Jurkat, Clone E6-1 (cell line): ENCODE measurements at regions not wholly inside any gene's neighbourhood (a gene's known extent, or its start where the extent isn't known, plus 50 kb on each side); places are given as distances from the start of the nearest gene placed in this dataset.
"Not testable (repeated sequence)": the region's sequence is repeated elsewhere in the genome, so short reads cannot be mapped to it uniquely, and the experiment has no call there.

ENCODE experiments used
- DNase-seq: peaks from one replicate; pipeline ENCODE4 v3.0.0-alpha.2; 2011; ENCODE audit warnings: low read depth, low spot score
- H3K4me3 ChIP-seq: 2 replicates; pipeline ENCODE4 v1.5.1; 2011; ENCODE audit warnings: mild to moderate bottlenecking, low read length, control low read depth, moderate library complexity

DNA sequence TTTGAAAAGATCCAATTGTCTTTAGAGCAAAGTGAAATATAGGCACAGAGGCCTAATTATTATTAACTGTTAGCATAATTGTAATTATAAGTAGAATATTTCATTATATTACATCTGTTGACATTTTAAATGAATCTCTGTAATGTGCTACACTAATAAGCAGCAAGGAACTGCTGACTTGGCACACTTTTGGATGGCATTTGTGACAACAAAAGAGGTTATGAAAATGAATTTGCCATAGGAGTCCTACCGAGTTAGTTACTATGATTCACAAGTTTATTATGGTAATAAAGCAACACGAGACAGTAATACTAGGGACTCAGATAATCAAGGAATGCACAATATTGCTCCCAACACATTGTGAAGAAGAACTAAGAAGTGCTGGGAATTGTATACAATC, 213.8 kb upstream of the PCDH9 start:
- no peak for DNase-seq
- no peak overlapping the region for H3K4me3 ChIP-seq

DNA sequence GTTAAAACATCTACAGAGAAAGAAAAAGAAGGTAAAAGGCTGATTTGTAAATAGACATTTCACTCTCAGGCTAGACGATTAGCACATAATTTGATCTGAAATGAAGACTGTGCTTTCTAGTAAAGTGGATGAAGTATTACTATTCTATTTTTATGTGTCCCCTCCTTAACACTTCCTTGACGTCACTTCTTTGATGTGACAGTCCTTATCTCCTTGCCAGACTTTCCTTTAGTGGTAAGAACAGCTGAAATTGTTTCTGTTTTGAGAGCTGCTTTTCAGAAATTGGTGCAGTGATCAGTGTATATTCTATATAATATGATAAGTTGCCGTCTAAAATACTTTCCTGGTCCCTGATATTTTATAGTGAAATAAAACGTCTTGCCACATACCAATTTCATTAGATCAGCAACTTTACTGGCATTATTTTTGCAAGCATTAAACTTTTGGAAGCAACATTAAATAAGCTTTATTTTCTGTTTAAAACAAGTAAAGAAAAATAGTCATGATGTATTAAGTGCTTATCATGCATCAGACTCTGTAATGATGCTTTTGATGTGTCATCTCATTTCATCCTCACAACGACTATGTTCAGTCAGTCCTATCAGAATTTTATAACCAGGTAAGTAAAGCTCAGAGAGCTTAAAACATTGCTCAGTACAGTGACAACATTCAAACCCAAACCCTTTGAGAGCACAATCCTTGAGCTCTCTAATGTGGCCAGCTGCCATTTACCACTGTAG, 210.3 kb upstream of the PCDH9 start:
- H3K4me3 ChIP-seq = no peak overlapping the region
- peak; percentile 46 for DNase-seq

DNA sequence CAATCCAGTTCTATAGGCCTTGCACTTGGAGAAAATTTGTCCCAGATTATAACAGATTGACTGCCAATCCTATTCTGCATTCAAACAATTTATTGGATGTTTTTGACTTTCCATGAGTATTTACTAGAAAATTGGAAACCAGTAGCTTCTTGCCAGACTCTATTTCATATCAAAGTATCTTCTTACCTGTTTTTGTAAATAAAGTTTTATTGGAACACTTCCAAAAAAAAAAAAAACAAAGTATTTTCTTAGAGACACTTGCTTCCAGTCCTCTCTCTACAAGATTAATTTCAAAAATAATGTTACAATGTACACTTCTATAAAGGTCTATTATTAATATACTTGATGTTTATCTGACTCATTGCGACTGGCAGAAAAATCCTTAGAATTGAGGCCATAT, 209.2 kb upstream of the PCDH9 start:
- DNase-seq = no peak
- no peak overlapping the region for H3K4me3 ChIP-seq

DNA sequence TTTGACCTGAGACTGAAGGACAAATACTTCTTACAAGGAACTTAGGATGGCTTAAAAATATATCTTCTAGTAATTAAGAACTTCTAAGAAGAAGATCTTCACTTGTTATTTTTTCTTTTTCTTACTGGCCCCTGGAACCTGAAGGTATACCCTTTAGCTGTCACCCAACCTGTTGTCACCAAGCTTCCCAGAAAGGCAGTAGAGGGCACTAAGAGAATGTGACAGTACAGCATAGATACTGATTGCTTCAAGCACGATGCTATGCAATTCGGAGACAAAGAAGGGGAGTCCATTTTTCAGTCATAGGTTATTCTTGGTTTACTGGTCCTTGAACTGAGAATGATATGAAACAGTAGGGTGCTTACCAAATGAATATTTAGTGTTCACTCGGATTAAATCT, 208.3 kb upstream of the PCDH9 start:
- no peak overlapping the region for H3K4me3 ChIP-seq
- no peak for DNase-seq

DNA sequence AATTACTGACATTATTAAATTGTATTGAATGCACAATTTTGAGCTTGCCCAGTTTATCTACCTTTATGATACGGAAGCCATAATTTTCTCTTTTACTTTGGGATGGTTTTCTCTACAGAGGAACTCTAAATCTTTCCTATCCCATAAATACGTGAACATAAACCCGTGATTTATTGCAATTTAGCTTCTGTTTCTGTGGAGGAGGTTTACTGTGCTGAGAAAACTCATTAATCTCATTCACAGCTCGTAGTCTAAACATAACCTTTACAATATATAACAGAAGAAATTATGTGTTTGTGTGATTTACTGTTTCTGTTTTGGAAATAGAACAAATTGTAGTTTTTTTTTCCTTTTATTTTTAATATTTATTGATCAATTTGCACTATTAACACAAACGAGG, 207.1 kb upstream of the PCDH9 start:
- no peak overlapping the region for H3K4me3 ChIP-seq
- DNase-seq = no peak

DNA sequence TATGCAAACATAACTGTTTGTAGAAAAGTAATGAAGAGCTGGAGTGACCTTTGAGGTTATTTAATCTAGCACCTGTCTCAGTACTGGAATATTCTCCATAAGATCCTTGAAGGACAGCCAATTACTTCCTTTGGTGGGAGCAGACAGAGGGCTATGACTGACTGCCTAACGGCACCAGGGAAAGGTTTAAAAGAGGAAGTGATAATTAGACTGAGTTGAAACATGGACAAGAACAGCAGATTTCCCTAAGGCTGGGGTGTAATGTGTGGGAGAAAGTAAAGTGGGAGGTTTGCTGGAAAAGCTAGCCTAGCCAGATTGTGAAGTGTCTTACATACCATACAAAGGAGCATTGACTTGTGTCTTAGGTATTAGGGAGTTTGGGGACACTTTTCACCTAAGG, 191.3 kb upstream of the PCDH9 start:
- H3K4me3 ChIP-seq = no peak overlapping the region
- DNase-seq = no peak

DNA sequence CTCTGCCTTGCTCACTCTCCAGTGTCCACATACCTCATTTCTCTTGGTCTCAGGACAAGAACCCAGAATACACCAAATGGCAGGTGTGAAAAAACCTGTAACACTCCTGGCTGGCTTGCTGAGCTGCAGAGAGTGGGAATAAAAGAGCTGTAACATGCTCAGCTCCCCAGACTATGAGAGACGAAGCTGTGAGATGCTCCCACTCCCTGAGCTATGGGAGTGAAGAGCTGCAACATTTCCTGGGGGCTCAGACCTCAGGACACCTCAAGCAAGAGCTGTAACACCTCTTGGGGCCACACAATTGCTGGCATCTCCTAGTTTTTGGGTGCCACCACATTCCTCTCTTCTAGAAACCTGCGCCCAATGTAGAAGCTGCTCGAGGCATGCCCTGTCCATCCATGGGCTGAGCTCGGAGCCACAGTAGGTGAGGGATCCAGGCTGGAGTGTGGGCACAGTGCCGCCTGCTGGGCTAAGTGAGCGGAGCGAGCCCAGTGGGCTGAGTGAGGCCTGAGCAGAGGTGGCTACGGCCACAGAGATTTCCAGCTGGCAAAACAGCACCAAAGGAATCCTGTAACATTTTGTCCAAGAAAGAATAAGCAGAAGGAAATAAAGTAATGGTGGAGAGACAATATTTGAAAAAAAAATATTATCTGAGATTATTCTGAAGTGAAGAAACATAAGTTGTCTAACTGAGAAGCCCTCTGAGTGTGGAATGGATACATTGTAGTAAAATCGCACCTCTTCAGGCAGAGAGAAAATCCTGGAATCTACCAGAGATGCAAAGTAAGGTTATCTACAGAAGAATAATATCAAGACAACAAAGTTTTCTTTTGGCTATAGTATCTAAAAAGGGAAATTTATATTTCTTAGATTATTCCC, 186.2 kb upstream of the PCDH9 start:
- DNase-seq = peak; percentile 35
- H3K4me3 ChIP-seq = no peak overlapping the region

DNA sequence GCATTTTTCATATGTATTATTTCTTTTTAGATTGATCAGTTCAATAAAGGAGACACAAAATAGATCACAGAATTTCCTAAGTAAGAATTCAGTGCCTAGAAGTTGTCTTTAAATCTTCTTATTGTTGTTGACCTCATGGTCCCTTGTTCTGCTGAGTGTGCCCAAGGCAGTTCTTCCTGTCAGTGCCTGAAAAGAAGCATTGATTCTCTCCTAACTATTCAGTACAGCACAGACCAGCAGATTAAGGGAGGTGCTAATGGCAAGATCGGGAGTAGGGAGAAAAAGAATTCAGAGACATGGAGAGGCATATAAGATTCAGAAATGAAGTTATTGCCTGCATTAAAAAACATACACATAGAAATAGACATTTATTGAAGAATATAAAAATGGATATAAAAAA, 180.5 kb upstream of the PCDH9 start:
- H3K4me3 ChIP-seq = no peak overlapping the region
- DNase-seq = no peak

DNA sequence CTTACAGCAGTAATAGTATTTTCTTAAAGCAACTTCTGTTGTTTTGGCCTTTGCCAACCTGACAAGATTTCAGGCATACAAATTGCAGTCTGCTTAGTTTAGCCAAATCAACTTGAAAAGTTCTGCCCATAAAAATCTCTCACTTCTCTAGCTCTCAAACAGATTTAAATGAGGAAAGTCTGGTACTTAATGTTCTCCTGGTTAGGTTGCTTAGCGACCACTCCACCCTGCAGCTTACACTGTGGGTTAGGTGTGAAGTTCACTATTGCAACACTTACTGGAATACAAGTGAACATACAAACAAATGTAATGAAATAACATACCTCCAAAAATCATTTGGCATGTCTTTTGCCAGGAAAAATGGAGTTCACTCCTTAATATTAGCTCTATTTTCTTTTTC, 178.7 kb upstream of the PCDH9 start:
- H3K4me3 ChIP-seq = no peak overlapping the region
- DNase-seq = peak; percentile 33

DNA sequence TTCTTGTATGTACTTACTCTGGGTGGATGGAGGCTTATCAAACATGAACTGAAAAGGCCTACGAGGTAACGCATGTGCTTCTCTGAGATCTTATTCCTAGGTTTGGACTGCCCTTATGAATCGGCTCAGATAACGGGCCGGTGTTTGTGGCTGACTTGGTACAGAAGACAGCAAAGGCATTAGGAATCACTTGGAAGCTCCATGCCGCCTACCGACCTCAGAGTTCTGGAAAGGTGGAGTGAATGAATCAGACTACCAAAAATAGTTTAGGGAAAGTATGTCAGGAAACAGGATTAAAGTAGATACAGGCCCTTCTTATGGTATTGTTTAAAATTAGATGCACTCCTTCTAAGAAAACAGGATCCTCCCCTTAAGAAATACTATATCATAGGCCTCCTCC, 172.4 kb upstream of the PCDH9 start:
- H3K4me3 ChIP-seq = no peak overlapping the region
- DNase-seq = no peak

DNA sequence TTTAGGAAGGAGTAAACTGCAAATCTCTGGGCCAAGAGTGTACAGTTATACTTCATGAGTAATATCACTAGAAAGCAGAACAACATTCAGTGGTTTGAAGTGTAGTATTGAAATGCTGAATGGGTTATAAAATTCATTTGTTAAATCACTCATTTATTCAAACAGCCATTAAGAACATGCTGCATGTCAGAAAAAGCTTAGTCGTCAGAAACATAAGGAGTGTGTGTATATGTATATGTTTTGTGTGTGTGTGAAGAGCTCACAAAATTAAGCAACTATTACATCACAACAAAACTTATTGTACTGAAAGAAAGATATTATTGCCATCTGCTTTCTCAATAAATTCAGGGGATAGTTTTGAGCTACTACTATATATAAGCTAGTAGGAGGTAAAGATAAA, 165.4 kb upstream of the PCDH9 start:
- no peak overlapping the region for H3K4me3 ChIP-seq
- no peak for DNase-seq

DNA sequence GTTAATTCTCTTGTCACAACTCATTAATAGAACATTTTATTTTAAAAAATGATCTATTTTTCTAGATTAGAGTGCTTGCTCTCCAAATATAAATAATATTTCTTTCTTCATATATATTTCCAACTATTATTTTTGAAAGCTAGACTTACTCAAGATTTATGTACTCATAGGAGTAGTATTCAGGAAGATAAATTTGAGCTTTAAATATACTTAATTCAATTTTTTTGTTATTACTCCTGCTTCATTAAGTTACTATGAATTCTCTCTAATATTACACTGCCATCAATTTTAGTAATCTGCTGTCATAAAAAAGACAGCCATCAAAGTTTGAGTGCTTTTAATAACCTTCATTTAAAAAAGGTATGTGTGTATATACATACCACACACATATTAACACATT, 161.9 kb upstream of the PCDH9 start:
- H3K4me3 ChIP-seq = no peak overlapping the region
- DNase-seq = no peak

DNA sequence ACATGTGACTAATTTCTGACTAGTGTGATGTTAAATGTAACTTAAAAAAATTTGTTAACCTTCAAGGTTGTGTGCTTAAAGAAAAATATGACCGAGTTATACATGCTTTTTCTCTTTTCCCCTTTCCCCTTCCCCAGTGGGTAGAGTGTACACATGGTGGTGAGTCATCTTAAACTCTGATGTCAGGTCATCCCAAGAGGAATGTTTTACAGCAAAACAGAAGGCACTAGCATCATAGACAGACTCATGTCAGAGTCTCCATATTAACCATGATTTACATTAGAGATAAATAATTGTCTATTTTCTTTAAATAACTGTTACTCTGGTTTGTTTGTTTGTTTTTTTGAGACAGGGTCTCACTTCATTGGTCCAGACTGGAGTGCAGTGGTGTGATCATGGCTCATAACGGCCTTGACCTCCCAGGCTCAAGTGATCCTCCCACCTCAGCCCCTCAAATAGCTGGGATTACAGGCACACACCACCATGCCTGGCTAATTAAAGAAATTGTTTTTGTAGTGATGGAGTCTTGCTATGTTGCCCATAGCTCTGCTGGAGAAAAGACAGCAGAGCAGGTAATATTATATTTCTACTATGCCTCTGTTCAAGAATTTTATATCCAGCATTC, 160.4 kb upstream of the PCDH9 start:
- DNase-seq = no peak
- no peak overlapping the region for H3K4me3 ChIP-seq

DNA sequence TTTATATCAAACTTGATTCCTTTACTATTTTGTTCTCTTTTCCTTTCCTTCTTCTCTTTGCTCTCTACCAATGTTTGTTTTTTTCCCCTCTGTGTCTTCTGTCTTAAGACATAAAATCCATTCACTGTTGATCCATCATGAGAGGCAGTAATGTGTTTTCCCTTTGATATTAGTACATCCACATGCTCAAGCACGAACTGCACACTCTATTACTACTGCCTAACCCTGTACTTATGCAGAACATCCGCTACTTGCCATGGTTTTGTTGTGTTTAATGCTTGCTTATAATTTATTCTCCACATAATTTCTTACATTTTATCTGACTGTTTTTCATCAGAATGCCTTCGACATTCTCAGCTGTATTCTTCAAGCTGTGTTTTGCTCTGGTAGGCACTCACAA, 159.0 kb upstream of the PCDH9 start:
- DNase-seq = no peak
- no peak overlapping the region for H3K4me3 ChIP-seq

DNA sequence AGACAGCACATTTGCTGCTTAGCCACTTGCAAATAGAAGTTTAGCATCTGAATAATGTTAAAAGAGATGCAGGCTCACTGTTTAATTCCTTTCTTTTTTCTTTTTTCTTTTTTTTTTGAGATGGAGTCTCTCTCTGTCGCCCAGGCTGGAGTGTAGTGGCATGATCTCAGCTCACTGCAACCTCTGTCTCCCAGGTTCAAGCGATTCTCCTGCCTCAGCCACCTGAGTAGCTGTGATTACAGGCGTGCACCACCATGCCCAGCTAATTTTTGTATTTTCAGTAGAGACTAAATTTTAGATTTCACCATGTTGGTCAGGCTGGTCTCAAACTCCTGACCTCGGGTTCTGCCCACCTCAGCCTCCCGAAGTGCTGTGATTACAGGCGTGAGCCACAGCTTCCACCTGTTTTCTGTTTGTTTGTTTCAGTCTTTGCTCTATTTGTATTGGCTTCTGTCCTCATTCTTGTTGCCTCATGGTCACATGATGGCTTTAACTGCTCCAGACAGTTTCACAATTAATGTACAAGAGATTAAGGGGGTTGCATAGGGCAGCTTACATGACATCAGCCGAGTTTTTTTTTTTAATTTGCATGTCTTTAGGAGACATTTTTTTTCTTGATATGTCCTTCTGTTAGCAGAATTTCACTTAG, 153.1 kb upstream of the PCDH9 start:
- H3K4me3 ChIP-seq = not testable (repeated sequence)

DNA sequence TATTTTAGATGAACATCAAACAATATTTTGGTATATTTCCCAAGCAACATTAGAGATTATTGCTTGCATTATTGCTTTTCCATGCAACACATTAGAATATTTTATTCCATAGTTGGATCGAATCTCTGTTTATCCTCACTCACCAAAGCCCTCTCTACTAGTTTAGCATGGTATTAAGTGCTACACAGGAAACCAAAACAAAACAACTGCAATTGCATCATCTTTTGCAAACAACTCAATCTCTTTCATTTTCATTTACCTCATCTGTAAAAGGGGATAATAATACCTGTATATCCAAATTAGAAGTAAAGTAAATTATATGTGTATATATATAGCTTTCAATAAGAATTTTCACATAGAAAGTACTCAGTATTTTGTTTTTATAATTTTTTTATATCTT, 147.8 kb upstream of the PCDH9 start:
- H3K4me3 ChIP-seq = no peak overlapping the region
- no peak for DNase-seq

More for the DNA sequence above, 153.1 kb upstream of the PCDH9 start:
- not testable (repeated sequence) for DNase-seq

DNA sequence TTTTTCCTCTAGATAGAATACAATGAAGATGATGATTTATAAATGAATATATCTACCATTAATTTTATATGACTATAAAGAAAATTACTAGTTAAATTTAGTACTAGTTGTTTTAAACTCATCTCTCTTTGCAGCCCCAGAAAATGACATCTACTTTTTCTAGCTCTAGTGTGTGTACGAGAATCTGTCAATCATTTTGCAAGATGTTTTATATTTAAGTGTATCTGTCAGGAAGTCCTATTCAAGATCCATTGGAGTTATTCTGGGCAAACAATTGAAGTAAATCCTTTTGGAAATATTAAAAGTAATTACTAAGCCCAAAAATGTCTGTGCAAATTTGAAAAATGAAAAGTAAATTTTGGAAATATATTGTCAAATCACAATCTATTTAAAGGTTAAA, 144.3 kb upstream of the PCDH9 start:
- no peak overlapping the region for H3K4me3 ChIP-seq
- no peak for DNase-seq

DNA sequence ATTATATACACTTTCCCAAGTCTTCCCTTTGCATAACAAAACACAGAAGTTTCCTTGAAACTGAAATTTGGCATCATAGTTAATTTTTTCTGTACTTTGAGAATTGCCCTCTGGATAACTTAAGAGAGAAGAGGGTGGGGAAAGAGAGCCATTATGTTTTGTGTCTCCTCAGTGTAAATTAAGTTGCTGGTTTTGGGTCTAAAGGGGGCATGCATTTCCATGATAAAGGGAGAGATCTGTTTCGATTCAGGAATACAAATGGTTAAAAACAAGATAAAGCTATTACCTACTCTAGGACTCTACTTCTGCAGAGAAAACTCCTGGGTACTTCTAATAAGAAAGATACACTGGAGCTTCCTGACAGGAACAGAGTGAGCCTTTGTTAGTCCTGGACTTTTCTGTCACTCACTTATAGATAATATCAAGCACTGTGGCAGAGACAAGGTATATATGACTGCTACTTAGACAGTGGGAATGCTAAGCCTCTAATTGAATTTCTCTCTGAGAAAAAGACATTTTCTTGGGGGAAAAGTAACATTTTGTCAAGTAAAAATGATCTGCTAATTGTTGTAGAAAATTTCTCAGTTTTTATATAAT, 142.8 kb upstream of the PCDH9 start:
- H3K4me3 ChIP-seq = no peak overlapping the region
- DNase-seq = no peak

DNA sequence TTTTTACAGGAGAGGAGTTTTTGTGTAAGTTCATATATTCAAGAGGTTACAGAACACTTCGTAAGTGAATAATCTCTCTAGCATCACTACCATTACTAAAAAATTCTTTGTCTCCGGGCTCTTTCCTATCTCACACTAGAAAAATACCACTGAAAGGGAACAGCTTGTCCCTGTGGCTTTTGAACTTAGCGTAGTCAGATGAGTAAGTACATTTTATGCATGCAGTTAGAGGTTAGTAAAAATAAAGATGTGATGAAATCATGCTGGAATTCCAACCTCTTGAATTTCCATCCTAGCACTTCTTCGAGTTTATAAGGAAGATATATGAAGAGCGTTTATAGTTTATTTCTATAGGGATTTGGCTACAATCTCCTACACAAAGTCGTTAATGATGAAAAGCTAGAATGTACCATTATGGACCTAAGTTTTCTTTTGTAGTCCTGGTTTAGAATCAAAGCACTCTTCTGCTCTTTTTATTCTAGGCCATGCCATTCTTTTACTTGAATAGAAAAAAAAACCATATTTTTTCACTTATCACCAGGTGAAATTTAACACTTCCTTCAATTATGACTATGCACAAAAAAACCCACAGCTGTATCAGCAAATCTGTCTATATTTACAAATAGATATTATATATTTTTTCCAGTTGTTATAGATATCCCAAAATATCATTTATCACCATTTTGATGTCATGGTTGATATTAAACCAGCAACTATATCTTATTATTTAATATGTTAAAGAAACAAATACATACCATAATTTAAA, 139.9 kb upstream of the PCDH9 start:
- DNase-seq = no peak
- no peak overlapping the region for H3K4me3 ChIP-seq
